ENCODE measurements at regions not wholly inside any gene's neighbourhood (a gene's known extent, or its start where the extent isn't known, plus 50 kb on each side); places are given as distances from the start of the nearest gene placed in this dataset.

- 39% methylated on average over 6 of the region's 6 CpGs for WGBS (ENCODE audit: low lambda C conversion rate)
- Histone ChIP-seq H3K4me1 (ENCODE audit: control insufficient read depth in 1 of 2, insufficient read depth in 2 of 2, low read depth in 1 of 2, low read length in 1 of 2) (no peaks in the 10 kb centered on the region), H3K9me3 (no peaks in the 10 kb centered on the region), H3K9me2 (no peaks in the 10 kb centered on the region), H3K27me3 (ENCODE audit: insufficient read depth) (no peaks in the 10 kb centered on the region), H3F3A (replicated peaks; ENCODE audit: insufficient read depth) (no peaks in the 10 kb centered on the region), H3K9ac (no peak overlapping the region), H2AFZ (ENCODE audit: low read depth) (no peak overlapping the region), H3K4me2 (no peak overlapping the region), H3K79me2 (ENCODE audit: insufficient read depth) (no peaks in the 10 kb centered on the region), H3K36me3 (replicated peaks in 1 of 2; ENCODE audit: control insufficient read depth in 1 of 2, insufficient read depth in 2 of 2, low read length in 1 of 2) (no peaks in the 10 kb centered on the region), H3K4me3 (ENCODE audit: low read depth in 2 of 2, low read length in 1 of 2) (no peak overlapping the region; a peak in 1 of 4 replicates), H3K27ac (ENCODE audit: low read depth in 2 of 2, low read length in 1 of 2) (no peak overlapping the region), H4K20me1 (ENCODE audit: insufficient read depth) (no peaks in the 10 kb centered on the region)
- POLR2A ChIA-PET: no interaction called here
- DNase-seq: no peak
- TF ChIP-seq USF1 (IDR thresholded peaks at IDR 0.05; ENCODE audit: borderline replicate concordance, low read depth) (no peak), FOSL2 (IDR thresholded peaks at IDR 0.05; ENCODE audit: borderline replicate concordance, low read depth) (no peak), TAF1 (IDR thresholded peaks at IDR 0.05; ENCODE audit: borderline replicate concordance, low read depth, low read length) (no peak), RXRA (IDR thresholded peaks at IDR 0.05; ENCODE audit: borderline replicate concordance, low read depth) (no peak), CTCF (IDR thresholded peaks at IDR 0.05) (no peak), MXI1 (IDR thresholded peaks at IDR 0.05; ENCODE audit: low read depth, low read length) (no peak), SIN3A (IDR thresholded peaks at IDR 0.05; ENCODE audit: borderline replicate concordance, low read depth, low read length) (no peak), RCOR1 (IDR thresholded peaks at IDR 0.05; ENCODE audit: low read length) (no peak), NFIC (IDR thresholded peaks at IDR 0.05; ENCODE audit: borderline replicate concordance) (no peak), PBX3 (IDR thresholded peaks at IDR 0.05) (no peak)
- CTCF ChIA-PET: no interaction called here
These were observed 68.4 kb downstream of the HSPB8 start for GRCh38 chr12:119247007-119247719.

DNA sequence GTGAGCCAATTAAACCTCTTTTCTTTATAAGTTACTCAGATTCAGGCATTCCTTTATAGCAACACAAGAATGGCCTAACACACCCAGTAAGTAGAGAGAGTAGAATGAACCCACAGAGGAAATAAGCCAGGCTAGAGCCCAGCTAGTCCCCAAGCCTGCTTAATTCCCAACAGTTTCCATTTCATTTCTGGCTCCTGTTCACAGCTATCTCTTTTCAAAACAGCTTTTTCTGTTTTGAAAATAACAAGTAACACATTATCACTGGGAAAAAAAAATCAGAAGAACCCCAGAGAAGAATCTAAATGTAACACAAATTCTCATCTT is 69.0 kb downstream of the HSPB8 start:
- no peaks in the 10 kb centered on the region for H3K9me3 ChIP-seq
- no peaks in the 10 kb centered on the region for H3K27me3 ChIP-seq (ENCODE audit: insufficient read depth)
- H4K20me1 ChIP-seq (ENCODE audit: insufficient read depth): no peaks in the 10 kb centered on the region
- DNase-seq: no peak
- no peaks in the 10 kb centered on the region for H3K36me3 ChIP-seq (replicated peaks in 1 of 2; ENCODE audit: control insufficient read depth in 1 of 2, insufficient read depth in 2 of 2, low read length in 1 of 2)
- H3K9ac ChIP-seq: no peak overlapping the region
- H3F3A ChIP-seq (replicated peaks; ENCODE audit: insufficient read depth): no peaks in the 10 kb centered on the region
- H3K9me2 ChIP-seq: no peaks in the 10 kb centered on the region
- ChIA-PET CTCF (no interaction called here), POLR2A (no interaction called here)
- H3K4me1 ChIP-seq (ENCODE audit: control insufficient read depth in 1 of 2, insufficient read depth in 2 of 2, low read depth in 1 of 2, low read length in 1 of 2): no peaks in the 10 kb centered on the region
- H3K4me2 ChIP-seq: no peak overlapping the region
- no peak overlapping the region for H2AFZ ChIP-seq (ENCODE audit: low read depth)
- no peak overlapping the region; a peak in 1 of 4 replicates for H3K4me3 ChIP-seq (ENCODE audit: low read depth in 2 of 2, low read length in 1 of 2)
- TF ChIP-seq GABPA (IDR thresholded peaks at IDR 0.05; ENCODE audit: low read depth) (no peak), ELF1 (IDR thresholded peaks at IDR 0.05) (no peak), FOXJ3 (CRISPR knock-in tag; IDR thresholded peaks at IDR 0.05) (no peak), GATA2 (CRISPR knock-in tag; IDR thresholded peaks at IDR 0.05) (no peak), MEF2A (IDR thresholded peaks at IDR 0.05; ENCODE audit: borderline replicate concordance, low read depth) (no peak)
- no peaks in the 10 kb centered on the region for H3K79me2 ChIP-seq (ENCODE audit: insufficient read depth)
- H3K27ac ChIP-seq (ENCODE audit: low read depth in 2 of 2, low read length in 1 of 2): no peak overlapping the region
